Ovary (tissue), 7 donors: ENCODE measurements at regions not wholly inside any gene's neighbourhood (a gene's known extent, or its start where the extent isn't known, plus 50 kb on each side); places are given as distances from the start of the nearest gene placed in this dataset.

Experiments used
- DNase-seq, 5 donors: peaks; one replicate each; pipeline ENCODE4 v3.0.0-alpha.2; 2019 to 2020
- H3K27ac ChIP-seq, 2 donors: fragments of 200-600 bp; one replicate each; pipeline versions ENCODE4 v1.5.1 to v1.8.0; 2019 to 2022
- H3K27me3 ChIP-seq: fragments of 200-600 bp; one replicate; pipeline ENCODE4 v1.8.0; 2022
- H3K36me3 ChIP-seq: fragments of 200-600 bp; sonication (generic); one replicate; pipeline ENCODE4 v1.5.1; 2019
- H3K4me1 ChIP-seq: one replicate; pipeline ENCODE4 v1.8.1; 2013; ENCODE audit warnings: mild to moderate bottlenecking, moderate library complexity; ENCODE audit not compliant: insufficient read depth
- H3K4me3 ChIP-seq: fragments of 200-600 bp; sonication (generic); one replicate; pipeline ENCODE4 v1.5.1; 2017
- H3K9me3 ChIP-seq, 2 donors: fragments of 200-600 bp in 1 of 2; sonication (generic) in 1 of 2; one replicate each; pipeline versions ENCODE4 v1.5.1 to v1.8.1; 2013 to 2019; ENCODE audit warnings: mild to moderate bottlenecking in 1 of 2, moderate library complexity in 1 of 2
- CTCF ChIP-seq, 3 donors: fragments of 450-650 bp in 2 of 3; fragments of 200-600 bp in 1 of 3; IDR thresholded peaks; one replicate each; pipeline versions ENCODE4 v1.5.1 to v1.8.0; 2016 to 2022; ENCODE audit warnings: antibody characterized with exemption in 3 of 3, mild to moderate bottlenecking in 1 of 3
- EP300 ChIP-seq: sonication (generic); formaldehyde crosslinking; IDR thresholded peaks from one replicate; pipeline ENCODE4 v1.6.1; 2017; ENCODE audit warnings: antibody characterized with exemption
- POLR2A ChIP-seq: fragments of 450-650 bp; IDR thresholded peaks from one replicate; pipeline ENCODE4 v1.6.1; 2017; ENCODE audit warnings: antibody characterized with exemption, mild to moderate bottlenecking, moderate library complexity
- WGBS, 3 donors: extraction: QIAGEN DNeasy Blood & Tissue Kit in 1 of 3; methylation state at CpG; one replicate each; pipeline versions ENCODE4 v1.1.5 to v1.1.7; 2013 to 2017; 5-methylcytosine and 5-hydroxymethylcytosine counted together
- intact Hi-C, 4 donors: fragments of 100-400 bp; cut with DNase I; formaldehyde crosslinking; loops; one replicate each; pipeline versions ENCODE4 v1.11.0 to v1.15.1; 2022 to 2023
- donor health status: DM: no; HTN: no; CAD: no; lungs with moderate emphysema.
- donor health status: DM: no; HTN: no; CAD: no.
- donor health status: Bipolar disorder and iron deficiency.
- donor health status: DM: no; HTN: no; CAD: no.
- donor health status: DM: yes; HTN: yes; CAD: no.

DNA sequence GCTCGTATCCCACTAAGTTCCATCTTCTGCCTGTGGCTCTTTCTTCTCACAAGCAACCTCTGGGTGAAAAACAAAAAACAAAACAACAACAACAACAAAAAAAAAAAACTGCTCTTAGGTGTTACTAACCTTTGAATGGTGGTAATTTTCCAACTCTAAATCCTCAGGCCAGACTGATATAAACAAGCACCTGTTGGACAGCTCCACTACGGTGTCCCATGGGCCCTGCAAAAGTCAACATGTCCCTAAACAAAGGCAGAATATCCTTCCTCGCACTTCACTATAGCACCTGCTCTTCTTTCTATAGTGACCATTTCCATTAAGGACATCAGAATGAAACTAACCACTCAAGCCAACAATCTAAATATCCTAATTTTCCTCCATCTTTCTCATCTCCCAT lies 54.6 kb upstream of the PARM1 start:
- Histone ChIP-seq H3K27me3 (no peaks in the 10 kb centered on the region), H3K27ac (no peak overlapping the region), H3K4me3 (no peak overlapping the region), H3K36me3 (no peaks in the 10 kb centered on the region), H3K9me3 (no peaks in the 10 kb centered on the region), H3K4me1 (no peaks in the 10 kb centered on the region)
- intact Hi-C loops: loop anchor here in 1 of 4 donors (5.0 kb wide), 1 partner anchor 609 kb away; no protein-coding TSS in a partner anchor
- 79 to 88% (median 85%) methylated on average over 3 of the region's 3 CpGs for WGBS, 3 donors
- TF ChIP-seq EP300 (no peak), CTCF (IDR thresholded peaks at IDR 0.05) (no peak), POLR2A (no peak)
- no peak for DNase-seq

GRCh38 chr4:74875451-74875850 lies 57.5 kb upstream of the PARM1 start:
- Histone ChIP-seq H3K4me3 (no peak overlapping the region), H3K27ac (no peak overlapping the region), H3K27me3 (no peaks in the 10 kb centered on the region), H3K36me3 (no peaks in the 10 kb centered on the region), H3K9me3 (no peaks in the 10 kb centered on the region), H3K4me1 (no peaks in the 10 kb centered on the region)
- DNase-seq: no peak
- intact Hi-C loops: loop anchor here in 1 of 4 donors (5.0 kb wide), 1 partner anchor 612 kb away; no protein-coding TSS in a partner anchor
- WGBS, 3 donors: 62 to 80% (median 78%) methylated on average over 2 of the region's 2 CpGs
- TF ChIP-seq POLR2A: no peak
- TF ChIP-seq EP300: no peak
- no peak for TF ChIP-seq CTCF (IDR thresholded peaks at IDR 0.05)

- H3K4me1 ChIP-seq: no peaks in the 10 kb centered on the region
- no peak for TF ChIP-seq POLR2A
- TF ChIP-seq EP300: no peak
- TF ChIP-seq CTCF (IDR thresholded peaks at IDR 0.05): peak; percentile 39 to 62 (median 46)
- DNase-seq: no peak
- H3K27me3 ChIP-seq: no peaks in the 10 kb centered on the region
- H3K4me3 ChIP-seq: no peak overlapping the region
- WGBS, 3 donors: 6 to 36% (median 31%) methylated on average over 1 of the region's 1 CpG
- H3K9me3 ChIP-seq: no peaks in the 10 kb centered on the region
- no peaks in the 10 kb centered on the region for H3K36me3 ChIP-seq
- intact Hi-C loops: loop anchor here in 1 of 4 donors (5.0 kb wide), 1 partner anchor 612 kb away; no protein-coding TSS in a partner anchor
- no peak overlapping the region for H3K27ac ChIP-seq
Measured at GRCh38 chr4:74874753-74875367, 58.1 kb upstream of the PARM1 start.

GRCh38 chr4:74873545-74874301 lies 59.2 kb upstream of the PARM1 start:
- H3K36me3 ChIP-seq: no peaks in the 10 kb centered on the region
- 49 to 56% (median 53%) methylated on average over 3 of the region's 3 CpGs for WGBS, 3 donors

More at GRCh38 chr4:74873545-74874301, 59.2 kb upstream of the PARM1 start:
- intact Hi-C loops: no loop called here
- no peak overlapping the region for H3K27ac ChIP-seq
- TF ChIP-seq POLR2A (no peak), CTCF (IDR thresholded peaks at IDR 0.05) (no peak), EP300 (no peak)
- DNase-seq: no peak
- H3K9me3 ChIP-seq: no peaks in the 10 kb centered on the region
- H3K4me1 ChIP-seq: no peaks in the 10 kb centered on the region
- no peak overlapping the region for H3K4me3 ChIP-seq
- H3K27me3 ChIP-seq: no peaks in the 10 kb centered on the region
